AG09319 (cell line): ENCODE measurements at regions not wholly inside any gene's neighbourhood (a gene's known extent, or its start where the extent isn't known, plus 50 kb on each side); places are given as distances from the start of the nearest gene placed in this dataset.
"Not testable (repeated sequence)": the region's sequence is repeated elsewhere in the genome, so short reads cannot be mapped to it uniquely, and the experiment has no call there.

ENCODE experiments used
- DNase-seq: peaks from one replicate; pipeline ENCODE4 v3.0.0-alpha.2; 2010; ENCODE audit warnings: low read depth; ENCODE audit errors: extremely low read depth
- TF ChIP-seq, protein P1 (sequence below): IDR thresholded peaks from 2 replicates; pipeline ENCODE4 v1.5.1; 2011; ENCODE audit warnings: low read depth, mild to moderate bottlenecking, inconsistent platforms, low read length, moderate library complexity

DNA sequence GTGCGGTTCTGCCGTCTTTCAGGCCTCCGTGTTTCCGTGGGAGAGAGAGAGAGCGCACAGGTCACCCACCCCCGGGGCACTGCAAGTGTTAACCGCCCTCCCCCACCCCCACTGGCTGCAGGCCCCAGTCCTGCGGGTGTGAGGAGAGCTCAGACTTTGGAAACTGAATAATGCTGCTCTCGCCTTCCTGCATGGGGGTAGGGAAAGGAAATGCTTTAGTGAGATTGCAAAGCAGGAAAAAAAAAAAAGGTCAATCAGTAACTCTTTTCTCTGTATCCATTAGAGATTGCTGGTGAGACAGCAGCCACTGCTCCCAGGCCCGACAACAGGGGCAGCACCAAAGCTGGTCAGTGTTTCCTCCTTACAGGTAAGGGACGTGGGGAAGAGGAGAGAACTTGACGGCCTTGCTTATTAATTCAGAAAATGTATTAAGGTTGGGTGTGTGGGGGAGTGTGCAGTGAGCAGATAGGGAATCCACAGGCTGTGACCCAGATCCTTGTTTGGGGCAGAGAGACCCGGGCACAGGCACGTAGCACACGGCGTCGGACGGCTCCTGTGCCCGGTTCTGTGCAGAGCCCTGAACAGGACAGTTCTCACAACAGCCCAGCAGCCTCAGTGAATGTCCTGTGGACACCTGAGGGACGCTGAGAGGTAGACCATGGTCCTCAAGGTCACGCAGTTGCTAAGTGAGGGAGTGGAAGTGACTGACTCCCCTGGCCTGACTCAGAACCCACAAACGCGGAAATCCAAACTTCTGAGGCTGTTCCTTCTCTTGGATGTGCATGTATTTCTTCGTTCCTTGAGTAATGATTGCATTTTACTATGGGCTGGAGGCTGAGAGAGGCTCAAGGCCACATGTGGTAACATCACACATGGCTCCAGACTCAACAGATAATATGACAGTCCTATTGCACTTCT is 156.5 kb downstream of the FOXL1 start:
- TF ChIP-seq, protein P1, sequence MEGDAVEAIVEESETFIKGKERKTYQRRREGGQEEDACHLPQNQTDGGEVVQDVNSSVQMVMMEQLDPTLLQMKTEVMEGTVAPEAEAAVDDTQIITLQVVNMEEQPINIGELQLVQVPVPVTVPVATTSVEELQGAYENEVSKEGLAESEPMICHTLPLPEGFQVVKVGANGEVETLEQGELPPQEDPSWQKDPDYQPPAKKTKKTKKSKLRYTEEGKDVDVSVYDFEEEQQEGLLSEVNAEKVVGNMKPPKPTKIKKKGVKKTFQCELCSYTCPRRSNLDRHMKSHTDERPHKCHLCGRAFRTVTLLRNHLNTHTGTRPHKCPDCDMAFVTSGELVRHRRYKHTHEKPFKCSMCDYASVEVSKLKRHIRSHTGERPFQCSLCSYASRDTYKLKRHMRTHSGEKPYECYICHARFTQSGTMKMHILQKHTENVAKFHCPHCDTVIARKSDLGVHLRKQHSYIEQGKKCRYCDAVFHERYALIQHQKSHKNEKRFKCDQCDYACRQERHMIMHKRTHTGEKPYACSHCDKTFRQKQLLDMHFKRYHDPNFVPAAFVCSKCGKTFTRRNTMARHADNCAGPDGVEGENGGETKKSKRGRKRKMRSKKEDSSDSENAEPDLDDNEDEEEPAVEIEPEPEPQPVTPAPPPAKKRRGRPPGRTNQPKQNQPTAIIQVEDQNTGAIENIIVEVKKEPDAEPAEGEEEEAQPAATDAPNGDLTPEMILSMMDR, result no peak
- DNase-seq, result no peak

DNA sequence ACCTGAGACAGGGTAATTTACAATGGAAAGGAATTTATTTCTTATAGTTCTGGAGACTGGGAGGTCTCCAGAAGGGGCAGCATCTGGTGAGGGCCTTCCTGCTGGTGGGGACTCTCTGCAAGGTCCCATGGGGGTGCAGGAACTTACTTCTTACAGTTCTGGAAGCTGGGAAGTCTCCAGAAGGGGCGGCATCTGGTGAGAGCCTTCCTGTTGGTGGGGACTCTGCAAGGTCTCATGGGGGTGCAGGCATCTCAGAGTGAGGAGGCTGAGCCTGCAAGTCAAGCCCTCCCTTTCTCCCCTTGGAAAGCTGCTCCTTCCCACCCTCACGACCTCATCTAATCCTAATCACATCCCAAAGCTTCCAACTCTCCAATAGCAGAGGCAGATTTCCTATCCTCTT is 157.4 kb downstream of the FOXL1 start:
- TF ChIP-seq, protein P1, result no peak
- no peak for DNase-seq

DNA sequence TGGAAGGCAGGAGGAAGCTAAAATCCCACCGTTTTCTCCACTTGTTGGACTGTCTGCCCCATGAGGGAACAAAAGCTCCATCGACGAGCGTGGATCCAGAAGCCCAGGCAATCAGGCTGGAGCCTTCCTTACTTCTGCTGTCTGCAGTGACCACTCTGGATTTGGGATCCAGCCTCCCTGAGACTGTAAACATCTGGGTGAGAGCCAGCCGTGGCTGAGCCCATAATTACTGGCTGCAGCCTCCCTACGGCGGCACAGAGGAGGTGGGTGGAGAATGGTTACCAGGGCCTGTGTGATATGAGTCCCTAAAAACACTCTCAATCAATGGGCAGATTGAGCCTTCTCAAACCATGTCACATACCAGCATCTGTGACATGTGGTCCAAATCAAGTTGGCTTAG is 158.2 kb downstream of the FOXL1 start:
- no peak for DNase-seq
- TF ChIP-seq, protein P1, result no peak

DNA sequence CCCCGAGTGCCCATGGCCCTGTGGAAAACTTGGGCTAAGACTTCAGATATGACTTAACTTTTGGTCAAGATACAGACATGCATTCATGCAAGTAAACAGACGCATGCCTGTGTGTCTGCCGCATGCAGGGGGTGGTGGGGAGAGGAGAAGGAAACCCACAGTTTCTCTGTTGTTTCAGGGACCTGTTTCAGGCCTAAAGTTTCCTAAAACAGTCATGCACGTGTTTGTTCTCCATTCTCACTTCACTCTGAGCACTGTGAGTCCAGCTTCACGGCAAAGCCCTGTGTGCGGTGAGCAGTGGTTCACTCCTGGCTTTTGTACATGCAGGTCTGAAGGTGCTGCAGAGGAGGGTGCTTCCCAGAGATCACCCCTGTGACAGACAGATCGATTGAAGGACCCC is 158.7 kb downstream of the FOXL1 start:
- DNase-seq, result no peak
- TF ChIP-seq, protein P1, result no peak

DNA sequence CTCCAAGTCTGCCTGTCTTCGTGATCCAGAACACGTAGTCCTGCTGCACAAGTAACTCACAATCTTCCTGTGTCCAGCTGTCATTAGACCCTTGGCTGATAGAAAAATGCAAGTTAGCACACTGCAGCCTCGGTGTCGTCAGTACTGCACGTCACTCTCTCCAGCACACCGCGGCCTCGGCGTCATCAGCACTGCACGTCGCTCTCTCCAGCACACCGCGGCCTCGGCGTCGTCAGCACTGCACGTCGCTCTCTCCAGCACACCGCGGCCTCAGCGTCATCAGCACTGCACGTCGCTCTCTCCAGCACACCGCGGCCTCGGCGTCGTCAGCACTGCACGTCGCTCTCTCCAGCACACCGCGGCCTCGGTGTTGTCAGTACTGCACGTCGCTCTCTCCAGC is 160.0 kb downstream of the FOXL1 start:
- DNase-seq, result not testable (repeated sequence)

DNA sequence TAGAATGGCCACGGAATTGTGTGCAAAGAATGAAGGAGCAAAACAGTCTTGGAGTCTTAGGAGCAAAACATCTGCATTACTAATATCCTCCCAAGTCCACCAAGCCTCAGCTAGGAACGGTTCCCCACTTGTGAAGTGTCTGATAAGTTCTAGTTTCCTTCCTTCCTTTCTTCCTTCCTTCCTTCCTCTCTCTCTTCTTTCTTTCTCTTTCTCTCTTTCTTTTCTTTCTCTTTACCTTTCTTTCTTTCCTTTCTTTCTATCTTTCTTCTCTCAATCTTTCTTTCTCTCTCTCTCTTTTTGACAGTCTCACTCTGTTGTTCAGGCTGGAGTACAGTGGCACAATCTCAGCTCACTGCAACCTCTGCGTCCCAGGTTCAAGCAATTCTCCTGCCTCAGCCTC is 160.8 kb downstream of the FOXL1 start:
- TF ChIP-seq, protein P1, result no peak
- no peak for DNase-seq

DNA sequence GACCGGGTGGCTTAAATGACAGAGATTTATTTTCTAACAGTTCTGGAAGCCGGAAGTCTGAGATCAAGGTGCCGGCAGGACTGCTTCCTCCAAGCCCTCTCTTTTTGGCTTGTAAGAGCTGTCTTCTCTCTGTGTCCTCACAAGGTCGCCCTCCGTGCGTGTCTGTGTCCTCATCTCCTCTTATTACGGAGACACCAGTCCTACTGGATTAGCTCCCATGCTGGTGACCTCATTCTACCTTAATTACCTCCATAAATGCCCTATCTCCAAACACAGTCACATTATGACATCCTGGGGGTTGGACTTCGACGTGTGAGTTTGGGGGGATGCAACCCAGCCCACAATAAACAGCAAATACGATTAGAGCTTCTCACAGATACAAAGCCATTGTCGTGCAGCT is 161.5 kb downstream of the FOXL1 start:
- TF ChIP-seq, protein P1, result no peak
- no peak for DNase-seq

DNA sequence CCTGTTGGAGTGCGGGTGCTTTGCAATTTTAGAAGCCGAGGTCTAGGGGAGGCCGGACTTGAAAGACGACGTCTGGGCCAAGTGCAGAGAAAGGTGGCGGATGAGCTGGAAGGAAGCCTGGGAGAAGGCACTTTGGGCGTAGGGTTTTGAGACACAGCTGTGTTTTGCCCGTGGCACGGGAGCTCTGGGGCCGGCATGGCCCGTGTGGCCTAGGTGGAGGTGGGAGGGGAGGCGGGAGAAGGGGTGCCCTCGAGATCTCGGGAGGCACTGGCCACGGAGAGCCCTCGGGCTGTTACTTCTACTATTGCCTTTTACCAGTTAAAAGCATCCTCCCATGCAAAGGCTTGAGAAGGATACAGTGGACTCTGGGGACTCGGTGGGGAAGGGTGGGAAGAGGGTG is 161.9 kb downstream of the FOXL1 start:
- TF ChIP-seq, protein P1, result no peak
- DNase-seq, result no peak
